HFF-Myc (cell line): ENCODE measurements at regions not wholly inside any gene's neighbourhood (a gene's known extent, or its start where the extent isn't known, plus 50 kb on each side); places are given as distances from the start of the nearest gene placed in this dataset.

Experiments used
- DNase-seq: peaks from one replicate; pipeline ENCODE4 v3.0.0-alpha.2; 2011; ENCODE audit warnings: low read depth; ENCODE audit errors: extremely low read depth
- H3K4me3 ChIP-seq: replicated peaks from 2 replicates; pipeline ENCODE4 v1.5.1; 2011; ENCODE audit warnings: low read depth, mild to moderate bottlenecking, control low read depth, low read length
- CTCF ChIP-seq: IDR thresholded peaks from 2 replicates; pipeline ENCODE4 v1.5.1; 2012; ENCODE audit warnings: mild to moderate bottlenecking, low read depth, low read length, control low read depth; ENCODE audit errors: missing control alignments

GRCh38 chr19:30316560-30317106 is 55.6 kb upstream of the ZNF536 start:
- DNase-seq, result no peak
- no peak for TF ChIP-seq CTCF
- no peak overlapping the region for H3K4me3 ChIP-seq

- no peak overlapping the region for H3K4me3 ChIP-seq
- no peak for DNase-seq
- TF ChIP-seq CTCF, result no peak
Measured at GRCh38 chr19:30317403-30317802, 54.8 kb upstream of the ZNF536 start.

GRCh38 chr19:30318261-30318660 is 53.9 kb upstream of the ZNF536 start:
- H3K4me3 ChIP-seq, result no peak overlapping the region
- no peak for DNase-seq
- TF ChIP-seq CTCF, result no peak

- DNase-seq, result no peak
- TF ChIP-seq CTCF, result no peak
- H3K4me3 ChIP-seq, result no peak overlapping the region
Measured at GRCh38 chr19:30318936-30319335, 53.2 kb upstream of the ZNF536 start.

- DNase-seq, result no peak
- TF ChIP-seq CTCF, result no peak
- H3K4me3 ChIP-seq, result no peak overlapping the region
Measured at GRCh38 chr19:30319411-30319810, 52.8 kb upstream of the ZNF536 start.

GRCh38 chr19:30319876-30320275 is 52.3 kb upstream of the ZNF536 start:
- H3K4me3 ChIP-seq, result no peak overlapping the region
- no peak for DNase-seq
- TF ChIP-seq CTCF, result no peak

GRCh38 chr19:30320466-30320865 is 51.7 kb upstream of the ZNF536 start:
- H3K4me3 ChIP-seq, result no peak overlapping the region
- no peak for DNase-seq
- no peak for TF ChIP-seq CTCF
